Testis (tissue), 2 donors: ENCODE measurements at regions not wholly inside any gene's neighbourhood (a gene's known extent, or its start where the extent isn't known, plus 50 kb on each side); places are given as distances from the start of the nearest gene placed in this dataset.

Experiments
- DNase-seq: peaks from one replicate; pipeline ENCODE4 v3.0.0-alpha.2; 2019
- H3K27ac ChIP-seq, 2 donors: fragments of 200-600 bp; sonication (generic); one replicate each; pipeline ENCODE4 v1.5.1; 2019
- H3K27me3 ChIP-seq: fragments of 200-600 bp; sonication (generic); one replicate; pipeline ENCODE4 v1.5.1; 2019
- H3K36me3 ChIP-seq: fragments of 200-600 bp; sonication (generic); one replicate; pipeline ENCODE4 v1.5.1; 2017; ENCODE audit warnings: low read depth; ENCODE audit errors: missing control alignments
- H3K4me1 ChIP-seq: fragments of 200-600 bp; sonication (generic); one replicate; pipeline ENCODE4 v1.5.1; 2019
- H3K4me3 ChIP-seq, 2 donors: fragments of 200-600 bp; sonication (generic); one replicate each; pipeline ENCODE4 v1.5.1; 2017 to 2019
- H3K9me3 ChIP-seq: fragments of 200-600 bp; sonication (generic); one replicate; pipeline ENCODE4 v1.5.1; 2017
- CTCF ChIP-seq, 3 experiments: fragments of 450-650 bp in 2 of 3; fragments of 200-600 bp in 1 of 3; sonication (generic) in 1 of 3; IDR thresholded peaks; one replicate each; pipeline ENCODE4 v1.5.1; 2016 to 2019; ENCODE audit warnings: antibody characterized with exemption in 3 of 3, mild to moderate bottlenecking in 2 of 3, moderate library complexity in 1 of 3
- POLR2A ChIP-seq: fragments of 450-650 bp; IDR thresholded peaks from one replicate; pipeline ENCODE4 v1.6.1; 2017; ENCODE audit warnings: antibody characterized with exemption, mild to moderate bottlenecking, moderate library complexity
- WGBS, 2 donors: methylation state at CpG; one replicate each; pipeline ENCODE4 v1.1.5; 2018; 5-methylcytosine and 5-hydroxymethylcytosine counted together
- intact Hi-C: fragments of 100-400 bp; cut with DNase I; formaldehyde crosslinking; loops from one replicate; pipeline ENCODE4 v1.15.1; 2023; ENCODE audit warnings: low total_unique reads

GRCh38 chr3:8246070-8246469 is 255.6 kb upstream of the LMCD1 start:
- H3K4me1 ChIP-seq: no peaks in the 10 kb centered on the region
- intact Hi-C loops: no loop called here
- 62 to 83% methylated on average over 2 of the region's 2 CpGs for WGBS, 2 donors
- no peak overlapping the region for H3K27ac ChIP-seq
- H3K4me3 ChIP-seq: no peak overlapping the region
- no peak for DNase-seq
- H3K36me3 ChIP-seq: no peaks in the 10 kb centered on the region
- H3K9me3 ChIP-seq: no peaks in the 10 kb centered on the region
- TF ChIP-seq CTCF (IDR thresholded peaks at IDR 0.05): no peak
- TF ChIP-seq POLR2A: no peak
- H3K27me3 ChIP-seq: no peaks in the 10 kb centered on the region

GRCh38 chr3:8253201-8253600 is 248.4 kb upstream of the LMCD1 start:
- H3K27ac ChIP-seq: no peak overlapping the region
- no peak overlapping the region for H3K4me3 ChIP-seq
- WGBS, 2 donors: 100% methylated on average over 1 of the region's 1 CpG
- DNase-seq: no peak
- intact Hi-C loops: no loop called here
- H3K9me3 ChIP-seq: no peaks in the 10 kb centered on the region
- H3K36me3 ChIP-seq: no peaks in the 10 kb centered on the region
- H3K27me3 ChIP-seq: no peaks in the 10 kb centered on the region
- H3K4me1 ChIP-seq: no peaks in the 10 kb centered on the region
- TF ChIP-seq CTCF (IDR thresholded peaks at IDR 0.05): no peak
- TF ChIP-seq POLR2A: no peak

GRCh38 chr3:8254489-8254888 is 247.1 kb upstream of the LMCD1 start:
- Histone ChIP-seq H3K9me3 (no peaks in the 10 kb centered on the region), H3K27me3 (no peaks in the 10 kb centered on the region), H3K4me3 (no peak overlapping the region), H3K4me1 (no peaks in the 10 kb centered on the region), H3K27ac (no peak overlapping the region), H3K36me3 (no peaks in the 10 kb centered on the region)
- 89 to 97% methylated on average over 2 of the region's 2 CpGs for WGBS, 2 donors
- no peak for TF ChIP-seq CTCF (IDR thresholded peaks at IDR 0.05)
- no peak for TF ChIP-seq POLR2A
- DNase-seq: no peak
- intact Hi-C loops: no loop called here

GRCh38 chr3:8255725-8256124 is 245.9 kb upstream of the LMCD1 start:
- no peaks in the 10 kb centered on the region for H3K4me1 ChIP-seq
- 85 to 87% methylated on average over 2 of the region's 2 CpGs for WGBS, 2 donors
- H3K4me3 ChIP-seq: no peak overlapping the region
- TF ChIP-seq CTCF (IDR thresholded peaks at IDR 0.05): no peak
- TF ChIP-seq POLR2A: no peak
- intact Hi-C loops: no loop called here
- H3K27ac ChIP-seq: no peak overlapping the region
- H3K27me3 ChIP-seq: no peaks in the 10 kb centered on the region
- no peaks in the 10 kb centered on the region for H3K9me3 ChIP-seq
- DNase-seq: no peak
- H3K36me3 ChIP-seq: no peaks in the 10 kb centered on the region

- 71 to 77% methylated on average over 3 of the region's 3 CpGs for WGBS, 2 donors
- Histone ChIP-seq H3K27me3 (no peaks in the 10 kb centered on the region), H3K27ac (no peak overlapping the region), H3K9me3 (no peaks in the 10 kb centered on the region), H3K4me1 (no peaks in the 10 kb centered on the region), H3K36me3 (no peaks in the 10 kb centered on the region), H3K4me3 (no peak overlapping the region)
- no peak for DNase-seq
- TF ChIP-seq CTCF (IDR thresholded peaks at IDR 0.05) (no peak), POLR2A (no peak)
- intact Hi-C loops: no loop called here
Observed at GRCh38 chr3:8256441-8257071, 245.1 kb upstream of the LMCD1 start.
